Stimulated activated CD4-positive, alpha-beta T cell treated with anti-CD3 and anti-CD28 coated beads, Interleukin-2, amount 100 ng/mL, for 48 hours (primary cell): ENCODE measurements at regions not wholly inside any gene's neighbourhood (a gene's known extent, or its start where the extent isn't known, plus 50 kb on each side); places are given as distances from the start of the nearest gene placed in this dataset.
"Not testable (repeated sequence)": the region's sequence is repeated elsewhere in the genome, so short reads cannot be mapped to it uniquely, and the experiment has no call there.

ENCODE experiments used
- DNase-seq, 2 donors: peaks; one replicate each; pipeline ENCODE4 v3.0.0-alpha.2; 2020

- no peak for DNase-seq
Observed at GRCh38 chr21:35482933-35483662, 434.0 kb upstream of the RUNX1 start.

DNA sequence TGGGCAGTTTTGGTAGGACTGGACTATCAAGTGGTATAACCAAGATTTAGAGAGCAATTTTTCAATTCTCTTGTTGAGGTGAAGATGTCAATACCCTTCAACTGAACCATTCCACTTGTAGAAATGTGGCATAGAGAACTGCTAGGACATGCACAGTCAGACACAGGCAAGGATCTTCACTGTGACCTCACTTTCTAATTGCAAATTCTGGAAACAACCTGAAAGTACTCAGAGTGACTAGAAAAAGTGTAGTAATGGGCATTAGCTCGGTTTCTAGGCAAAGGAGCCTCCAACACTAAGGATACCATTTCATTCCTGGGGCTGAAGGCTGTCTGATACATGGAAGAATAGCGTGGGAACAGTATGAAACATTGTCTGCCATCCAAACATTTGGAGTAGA lies 433.0 kb upstream of the RUNX1 start:
- no peak for DNase-seq

- DNase-seq = no peak
Observed at GRCh38 chr21:35481005-35481404, 431.9 kb upstream of the RUNX1 start.

- no peak for DNase-seq
Observed at GRCh38 chr21:35479529-35479928, 430.4 kb upstream of the RUNX1 start.

DNA sequence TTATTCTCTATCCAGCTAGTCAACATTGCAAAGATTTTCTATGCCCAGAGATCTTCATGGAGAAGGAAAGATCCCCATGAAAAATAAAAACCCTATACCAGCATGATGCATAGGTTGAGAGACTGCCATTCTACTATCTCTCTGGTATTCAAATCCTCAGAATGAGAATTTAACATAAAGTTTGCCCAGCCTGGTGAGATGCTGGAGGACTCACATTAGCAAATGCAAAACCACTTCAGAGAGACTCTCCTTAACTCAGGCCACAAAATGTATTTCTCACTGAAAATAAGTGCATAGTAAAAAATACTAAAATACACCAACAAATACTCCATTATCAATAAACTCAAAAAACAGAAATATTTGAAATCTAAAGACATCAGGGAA lies 430.0 kb upstream of the RUNX1 start:
- no peak for DNase-seq

- DNase-seq = no peak
Observed at GRCh38 chr21:35478161-35479064, 429.3 kb upstream of the RUNX1 start.

DNA sequence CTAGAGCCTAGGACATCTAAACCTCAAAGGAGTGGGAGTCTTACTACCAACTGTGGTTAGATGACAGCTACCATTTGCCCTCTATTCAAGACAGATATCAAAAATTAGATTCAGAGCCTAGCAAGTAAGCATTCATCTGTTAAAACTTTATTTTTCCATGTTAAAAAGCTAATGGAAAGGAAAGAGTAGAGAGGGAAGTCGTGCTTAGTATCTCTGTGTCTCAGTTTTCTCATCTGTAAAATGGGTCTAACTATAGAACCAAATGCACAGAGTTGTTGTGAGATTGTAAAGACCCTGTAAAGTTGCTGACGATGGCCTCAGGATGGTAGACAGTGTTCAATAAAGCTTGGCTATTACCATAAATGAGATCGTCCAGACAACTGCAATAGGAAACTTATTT lies 428.5 kb upstream of the RUNX1 start:
- DNase-seq = no peak

DNA sequence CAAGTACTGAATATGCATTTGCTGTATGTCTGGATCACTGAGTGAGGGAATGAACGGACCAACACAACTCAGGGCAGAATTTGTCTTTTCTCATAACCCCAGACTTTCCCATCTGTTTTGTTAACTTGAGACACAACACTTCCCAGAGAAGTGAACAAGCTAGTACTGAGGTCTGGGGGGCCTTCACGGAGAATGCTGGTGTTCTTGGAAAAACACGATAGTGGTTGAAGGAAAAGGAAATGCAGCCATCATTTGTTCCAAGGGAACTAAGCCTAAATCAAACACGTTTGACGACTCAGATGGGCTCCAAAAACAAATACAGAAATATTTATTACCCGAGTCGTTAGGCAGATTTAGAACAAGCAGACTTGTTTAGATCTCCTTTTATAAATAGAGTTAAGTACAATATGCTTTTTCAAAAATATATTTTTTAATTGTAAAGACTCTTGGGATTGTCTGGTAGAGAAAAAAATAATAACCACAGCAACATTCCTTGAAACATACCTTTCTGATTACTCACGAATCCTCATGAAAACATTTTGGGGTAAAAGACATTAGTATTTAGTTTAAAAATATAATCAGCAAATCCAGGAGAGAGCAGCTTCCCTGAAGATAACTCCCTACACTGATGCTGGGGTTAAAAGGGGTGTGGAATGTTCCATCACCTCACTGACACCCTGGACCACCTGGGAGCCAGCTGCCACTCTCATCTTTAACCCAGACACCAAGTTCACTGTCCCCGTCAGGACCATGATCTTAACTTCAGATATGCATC lies 427.7 kb upstream of the RUNX1 start:
- DNase-seq = no peak

DNA sequence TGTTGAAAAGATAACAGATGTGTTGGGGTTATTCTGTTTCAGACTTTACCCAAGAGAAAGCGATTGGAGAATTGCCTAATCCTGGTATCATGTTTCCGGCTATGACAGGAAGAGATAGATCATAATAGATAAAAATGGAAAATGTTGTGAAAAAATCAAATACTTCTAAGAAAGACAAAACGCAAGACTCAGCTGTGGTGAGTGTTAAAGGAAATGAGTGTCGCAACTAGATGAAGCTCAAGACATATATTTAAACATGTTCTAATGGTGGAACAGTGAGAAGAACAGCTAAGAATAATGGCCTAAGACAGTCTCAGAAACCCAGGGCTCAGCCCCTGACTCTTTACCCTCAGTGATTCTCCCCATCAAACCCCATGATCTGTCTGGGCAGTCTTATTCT lies 426.7 kb upstream of the RUNX1 start:
- DNase-seq = no peak

DNA sequence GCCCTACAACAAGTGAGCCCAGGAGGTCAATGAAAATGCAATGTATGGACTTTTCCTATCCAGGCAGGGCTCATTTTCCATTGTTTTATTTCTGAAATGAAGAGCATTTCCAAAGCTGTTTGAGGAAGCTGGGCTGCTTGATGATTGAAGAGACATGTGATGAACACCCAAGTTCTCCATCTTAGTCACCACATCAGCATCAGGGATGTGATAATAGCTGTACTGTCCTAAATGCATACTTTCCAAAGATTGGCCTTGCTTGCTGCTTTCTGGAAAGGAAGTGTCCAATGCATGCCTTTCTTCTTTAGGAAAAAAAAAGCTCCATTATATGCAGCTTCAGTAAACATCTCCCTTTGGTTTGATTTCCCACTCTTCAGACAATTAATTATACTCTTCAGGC lies 425.9 kb upstream of the RUNX1 start:
- DNase-seq = no peak

GRCh38 chr21:35473496-35473895 lies 424.4 kb upstream of the RUNX1 start:
- DNase-seq = no peak

- no peak for DNase-seq
Observed at GRCh38 chr21:35470522-35470921, 421.4 kb upstream of the RUNX1 start.

DNA sequence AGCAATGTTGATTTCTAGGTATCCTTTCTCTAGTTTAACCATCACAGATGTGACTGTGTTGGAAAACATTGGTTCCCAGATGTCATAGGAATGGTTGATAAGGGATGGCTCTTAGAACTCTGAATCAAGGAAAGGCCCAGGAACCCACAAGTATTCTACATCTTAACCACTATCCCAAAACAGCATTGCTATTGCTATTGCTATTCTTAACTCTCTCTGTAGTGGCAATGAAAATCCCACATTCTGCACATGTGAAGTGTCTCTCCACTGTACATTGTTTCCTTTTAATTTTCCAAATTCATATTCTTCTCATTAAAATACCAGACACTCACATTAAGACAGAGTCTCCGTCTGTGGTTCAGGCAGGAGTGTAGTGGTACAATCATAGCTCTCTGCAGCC lies 420.4 kb upstream of the RUNX1 start:
- no peak for DNase-seq

GRCh38 chr21:35468991-35469390 lies 419.9 kb upstream of the RUNX1 start:
- no peak for DNase-seq

DNA sequence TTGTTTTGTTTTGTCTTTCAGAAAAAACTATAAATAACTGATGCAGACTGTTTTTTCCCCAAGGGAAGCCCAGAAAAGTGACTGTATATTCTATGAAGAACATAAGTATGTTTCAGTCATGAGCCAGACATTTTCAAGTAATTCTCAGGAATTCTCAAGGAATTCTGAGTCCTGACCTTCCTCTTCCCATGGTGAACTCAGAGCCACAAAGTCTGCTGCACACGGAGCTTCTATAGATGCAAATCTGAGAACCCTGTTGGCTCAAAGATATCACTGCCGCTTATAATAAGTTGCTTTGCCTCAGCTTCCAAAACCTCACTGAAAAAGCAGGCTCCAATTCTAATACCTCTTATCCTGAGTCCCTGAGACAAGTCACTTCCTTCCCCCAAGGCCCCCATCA lies 418.5 kb upstream of the RUNX1 start:
- DNase-seq = no peak

GRCh38 chr21:35466681-35467080 lies 417.6 kb upstream of the RUNX1 start:
- not testable (repeated sequence) for DNase-seq

- no peak for DNase-seq
Observed at GRCh38 chr21:35465741-35466140, 416.6 kb upstream of the RUNX1 start.

GRCh38 chr21:35461700-35462099 lies 412.6 kb upstream of the RUNX1 start:
- DNase-seq = no peak

DNA sequence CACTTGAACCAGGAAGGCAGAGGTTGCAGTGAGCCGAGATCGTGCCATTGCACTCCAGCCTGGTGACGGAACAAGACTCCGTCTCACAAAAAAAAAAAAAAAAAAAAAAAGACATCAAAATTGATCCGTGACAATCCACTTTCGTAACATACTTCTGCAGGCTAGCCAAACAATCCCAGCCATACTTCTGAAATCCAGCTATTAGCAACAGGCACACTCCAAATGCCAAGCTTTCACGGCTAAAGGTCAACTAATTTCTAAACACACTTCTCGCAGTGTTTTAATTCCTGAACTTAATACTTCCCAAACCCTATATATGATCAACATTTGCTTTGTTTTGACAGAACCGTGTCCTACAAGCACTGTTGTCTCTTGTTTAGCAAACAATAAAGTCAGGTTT lies 411.3 kb upstream of the RUNX1 start:
- DNase-seq = no peak

- DNase-seq = no peak
Observed at GRCh38 chr21:35458405-35458804, 409.3 kb upstream of the RUNX1 start.

- no peak for DNase-seq
Observed at GRCh38 chr21:35457097-35457804, 408.1 kb upstream of the RUNX1 start.

DNA sequence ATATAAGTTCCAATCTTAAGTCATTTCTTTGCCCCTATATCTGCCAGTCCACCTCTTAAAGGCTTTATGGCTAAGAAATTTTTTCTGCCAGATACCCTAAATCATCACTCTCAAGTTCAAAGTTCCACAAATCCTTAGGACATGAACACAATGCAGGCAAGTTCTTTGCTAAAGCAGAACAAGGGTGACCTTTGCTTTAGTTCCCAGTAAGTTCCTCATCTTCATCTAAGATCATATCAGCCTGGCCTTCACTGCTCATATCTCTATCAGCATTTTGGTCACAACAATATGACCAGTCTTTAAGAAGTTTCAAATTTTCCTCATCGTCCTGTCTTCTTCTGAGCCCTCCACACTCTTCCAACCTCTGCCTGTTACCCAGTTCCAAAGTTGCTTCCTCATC lies 402.2 kb upstream of the RUNX1 start:
- no peak for DNase-seq

DNA sequence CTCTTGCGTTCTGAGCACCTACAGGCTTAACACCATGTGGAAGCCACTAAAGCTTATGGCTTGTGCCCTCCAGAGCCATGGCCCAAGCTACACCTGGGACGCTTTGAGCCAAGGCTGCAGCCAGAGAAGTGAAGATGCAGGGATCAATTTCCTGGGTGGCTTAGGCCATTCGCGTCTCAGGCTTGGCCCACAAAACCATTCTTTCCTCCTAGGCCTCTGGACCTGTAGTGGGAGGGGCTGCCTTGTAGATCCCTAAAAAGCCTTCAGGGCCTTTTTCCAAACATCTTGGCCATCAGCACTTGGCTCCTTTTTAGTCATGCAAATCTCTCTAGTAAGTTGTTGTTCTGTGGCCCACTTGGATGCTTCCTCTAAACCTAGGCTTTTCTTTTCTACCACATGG lies 401.7 kb upstream of the RUNX1 start:
- no peak for DNase-seq
